OCI-LY7 (cell line): ENCODE measurements at regions not wholly inside any gene's neighbourhood (a gene's known extent, or its start where the extent isn't known, plus 50 kb on each side); places are given as distances from the start of the nearest gene placed in this dataset.

Experiments used
- CTCF ChIP-seq: fragments of 200-600 bp; sonication (generic); conservative IDR thresholded peaks from 2 replicates; pipeline ENCODE4 v1.5.1; 2014; ENCODE audit warnings: mild to moderate bottlenecking, antibody characterized with exemption, low read length, moderate library complexity, mixed read lengths
- EZH2phosphoT487 ChIP-seq: fragments of 200-600 bp; sonication (generic); IDR thresholded peaks from 2 replicates; pipeline ENCODE4 v1.6.1; 2018; ENCODE audit warnings: low read depth, borderline replicate concordance, mild to moderate bottlenecking, mixed run types, antibody characterized with exemption, low read length, moderate library complexity, mixed read lengths

DNA sequence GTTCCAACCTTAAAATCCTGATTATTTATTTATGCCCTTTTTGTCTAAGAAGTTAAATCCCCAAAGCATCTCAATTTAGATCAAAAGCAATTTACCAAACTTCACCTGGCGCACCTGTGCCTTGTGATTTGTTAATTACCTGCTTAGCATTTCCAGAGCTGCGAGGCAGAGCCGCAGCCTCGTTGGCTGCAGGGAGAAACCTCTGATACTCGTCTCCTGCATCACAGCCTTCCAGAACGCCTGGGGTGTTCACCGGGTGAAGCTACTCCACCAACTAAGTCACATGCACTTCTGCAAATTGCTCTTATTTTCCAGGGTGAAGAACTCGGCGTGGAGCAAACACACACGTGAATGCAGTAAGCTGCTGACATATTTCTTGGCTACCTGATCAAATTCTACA is 198.1 kb upstream of the RNF32 start:
- TF ChIP-seq CTCF (no peak), EZH2phosphoT487 (no peak)
